Fibroblast of villous mesenchyme (primary cell): ENCODE measurements at regions not wholly inside any gene's neighbourhood (a gene's known extent, or its start where the extent isn't known, plus 50 kb on each side); places are given as distances from the start of the nearest gene placed in this dataset.

Experiments
- DNase-seq: peaks from one replicate; pipeline ENCODE4 v3.0.0-alpha.2; 2010; ENCODE audit warnings: low read depth
- H3K4me3 ChIP-seq: 2 replicates; pipeline ENCODE4 v1.5.1; 2011; ENCODE audit warnings: low read depth, mild to moderate bottlenecking, low read length
- TF ChIP-seq, protein P1 (sequence below): IDR thresholded peaks from 2 replicates; pipeline ENCODE4 v1.5.1; 2012; ENCODE audit warnings: low read depth, mild to moderate bottlenecking, low read length; ENCODE audit not compliant: insufficient read depth

DNA sequence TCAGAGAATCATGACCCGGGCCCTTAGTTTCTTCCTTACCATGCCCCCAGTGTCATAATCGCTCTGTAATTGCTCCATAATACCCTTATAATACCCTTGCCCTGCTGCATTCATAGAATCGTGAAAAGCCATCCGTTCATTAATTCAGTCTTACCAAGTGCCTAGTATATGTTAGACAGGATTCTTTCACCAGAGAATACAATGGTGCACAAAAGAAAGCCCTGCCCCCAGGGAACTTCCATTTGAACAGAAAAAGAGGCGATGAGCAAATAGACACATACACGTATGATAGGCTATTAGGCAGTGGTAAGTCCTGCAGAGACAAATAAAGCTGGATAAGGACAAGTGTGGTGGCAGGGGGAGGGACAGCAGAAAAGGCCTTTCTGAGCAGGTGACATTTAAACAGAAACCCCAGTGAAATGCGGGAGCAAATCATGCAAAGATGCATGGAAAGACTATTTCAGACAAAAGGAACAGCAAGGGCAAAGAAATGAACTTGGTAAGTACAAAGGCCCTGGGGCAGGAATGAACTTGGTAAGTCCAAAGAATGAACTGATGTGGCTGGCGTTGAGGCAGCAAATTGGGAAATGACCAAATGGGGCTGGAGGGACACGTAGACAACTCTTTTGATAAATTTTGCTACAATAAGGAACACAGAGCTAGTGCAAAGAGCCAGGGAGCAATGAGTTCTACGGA, 74.6 kb upstream of the CREB3L1 start:
- H3K4me3 ChIP-seq: no peak overlapping the region
- no peak for DNase-seq
- TF ChIP-seq, protein P1, sequence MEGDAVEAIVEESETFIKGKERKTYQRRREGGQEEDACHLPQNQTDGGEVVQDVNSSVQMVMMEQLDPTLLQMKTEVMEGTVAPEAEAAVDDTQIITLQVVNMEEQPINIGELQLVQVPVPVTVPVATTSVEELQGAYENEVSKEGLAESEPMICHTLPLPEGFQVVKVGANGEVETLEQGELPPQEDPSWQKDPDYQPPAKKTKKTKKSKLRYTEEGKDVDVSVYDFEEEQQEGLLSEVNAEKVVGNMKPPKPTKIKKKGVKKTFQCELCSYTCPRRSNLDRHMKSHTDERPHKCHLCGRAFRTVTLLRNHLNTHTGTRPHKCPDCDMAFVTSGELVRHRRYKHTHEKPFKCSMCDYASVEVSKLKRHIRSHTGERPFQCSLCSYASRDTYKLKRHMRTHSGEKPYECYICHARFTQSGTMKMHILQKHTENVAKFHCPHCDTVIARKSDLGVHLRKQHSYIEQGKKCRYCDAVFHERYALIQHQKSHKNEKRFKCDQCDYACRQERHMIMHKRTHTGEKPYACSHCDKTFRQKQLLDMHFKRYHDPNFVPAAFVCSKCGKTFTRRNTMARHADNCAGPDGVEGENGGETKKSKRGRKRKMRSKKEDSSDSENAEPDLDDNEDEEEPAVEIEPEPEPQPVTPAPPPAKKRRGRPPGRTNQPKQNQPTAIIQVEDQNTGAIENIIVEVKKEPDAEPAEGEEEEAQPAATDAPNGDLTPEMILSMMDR: no peak

GRCh38 chr11:46202149-46202548, 75.3 kb upstream of the CREB3L1 start:
- TF ChIP-seq, protein P1: no peak
- no peak for DNase-seq
- H3K4me3 ChIP-seq: no peak overlapping the region

DNA sequence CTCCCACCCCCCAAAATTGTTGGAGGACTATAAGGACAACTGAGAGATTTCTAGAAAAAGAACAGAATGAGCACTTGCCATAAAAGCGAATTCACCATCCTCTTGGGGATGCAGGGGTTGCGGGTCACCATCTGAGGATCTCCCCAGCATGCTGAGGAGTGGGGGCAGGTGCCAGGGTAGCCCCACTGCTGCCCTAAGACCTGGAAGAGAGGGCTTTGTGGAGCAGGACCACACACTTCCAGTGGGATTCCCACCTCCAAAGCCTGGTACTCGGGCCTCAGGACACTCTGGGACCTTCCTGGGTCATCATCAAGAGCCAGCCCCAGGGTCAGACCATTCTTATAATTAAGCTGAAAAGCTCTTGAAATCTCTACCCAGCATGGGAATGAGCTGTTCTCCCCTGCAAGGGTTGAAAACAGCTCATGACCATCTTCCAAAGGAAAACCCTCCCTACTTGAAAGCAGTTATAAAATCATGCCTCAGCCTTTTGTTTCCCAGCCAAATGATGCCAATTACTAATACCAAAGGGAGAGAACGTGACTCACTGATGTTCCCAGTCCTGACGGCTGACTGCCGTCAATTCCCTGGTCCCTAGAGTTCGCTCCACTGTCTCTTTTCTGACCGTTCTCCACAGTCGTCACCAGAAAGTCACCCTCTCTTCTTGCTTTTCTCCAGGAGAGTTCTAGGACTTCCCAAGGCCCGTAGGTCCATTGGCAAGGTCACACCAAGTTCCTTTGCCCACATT, 76.8 kb upstream of the CREB3L1 start:
- no peak overlapping the region for H3K4me3 ChIP-seq
- DNase-seq: no peak
- TF ChIP-seq, protein P1: no peak

- no peak for DNase-seq
- no peak overlapping the region for H3K4me3 ChIP-seq
- TF ChIP-seq, protein P1: no peak
Measured at GRCh38 chr11:46198245-46199240, 77.3 kb upstream of the PHF21A start.

DNA sequence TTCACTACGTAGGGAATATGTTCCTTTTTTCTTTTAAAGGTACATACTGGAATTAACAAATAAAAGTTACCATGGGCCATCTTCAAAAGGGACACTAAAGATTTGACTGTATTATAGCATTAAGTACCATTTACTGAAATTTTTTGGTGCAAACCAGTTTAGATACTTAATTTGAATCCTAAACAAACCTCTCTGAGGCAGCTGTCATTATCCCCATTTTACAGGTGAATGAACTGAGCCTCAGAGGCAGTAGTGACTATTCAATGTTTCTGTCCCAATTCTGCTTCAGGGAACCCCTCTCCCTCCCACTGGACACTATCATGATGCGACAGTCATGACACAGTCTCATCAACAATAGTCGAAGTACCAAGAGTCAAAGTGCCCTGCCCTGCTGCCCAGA, 76.2 kb upstream of the PHF21A start:
- H3K4me3 ChIP-seq: no peak overlapping the region
- TF ChIP-seq, protein P1: no peak
- DNase-seq: no peak

- DNase-seq: no peak
- no peak overlapping the region for H3K4me3 ChIP-seq
- TF ChIP-seq, protein P1: no peak
Measured at GRCh38 chr11:46188017-46188416, 66.8 kb upstream of the PHF21A start.
